ENCODE measurements at regions not wholly inside any gene's neighbourhood (a gene's known extent, or its start where the extent isn't known, plus 50 kb on each side); places are given as distances from the start of the nearest gene placed in this dataset.
A peak's percentile ranks its signal among the peaks of the same experiment; 100 is the strongest.

DNA sequence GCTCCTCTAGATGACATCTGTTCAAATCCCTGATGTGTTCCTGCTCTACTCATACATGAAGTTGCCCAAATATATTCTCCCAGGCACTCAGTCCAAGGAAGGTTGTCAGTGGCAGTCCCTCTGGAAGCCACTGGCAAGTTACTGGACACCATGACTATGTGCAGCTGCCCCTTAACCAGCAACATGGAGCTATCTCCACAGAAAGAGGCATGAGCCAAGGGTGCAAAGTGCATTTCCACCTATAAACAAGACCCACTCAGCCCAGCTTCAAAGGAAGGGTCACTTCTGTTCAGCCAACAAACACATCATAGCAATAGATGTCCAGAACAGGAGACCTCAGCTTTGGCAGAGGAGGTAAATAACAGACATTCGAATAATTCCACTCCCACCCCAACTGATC, 217.6 kb upstream of the PMEPA1 start:
- no peak overlapping the region for H3K27ac ChIP-seq (ENCODE audit: poor library complexity, severe bottlenecking)
- H3K36me3 ChIP-seq (ENCODE audit: low read depth): no peaks in the 10 kb centered on the region
- TF ChIP-seq, protein P1, sequence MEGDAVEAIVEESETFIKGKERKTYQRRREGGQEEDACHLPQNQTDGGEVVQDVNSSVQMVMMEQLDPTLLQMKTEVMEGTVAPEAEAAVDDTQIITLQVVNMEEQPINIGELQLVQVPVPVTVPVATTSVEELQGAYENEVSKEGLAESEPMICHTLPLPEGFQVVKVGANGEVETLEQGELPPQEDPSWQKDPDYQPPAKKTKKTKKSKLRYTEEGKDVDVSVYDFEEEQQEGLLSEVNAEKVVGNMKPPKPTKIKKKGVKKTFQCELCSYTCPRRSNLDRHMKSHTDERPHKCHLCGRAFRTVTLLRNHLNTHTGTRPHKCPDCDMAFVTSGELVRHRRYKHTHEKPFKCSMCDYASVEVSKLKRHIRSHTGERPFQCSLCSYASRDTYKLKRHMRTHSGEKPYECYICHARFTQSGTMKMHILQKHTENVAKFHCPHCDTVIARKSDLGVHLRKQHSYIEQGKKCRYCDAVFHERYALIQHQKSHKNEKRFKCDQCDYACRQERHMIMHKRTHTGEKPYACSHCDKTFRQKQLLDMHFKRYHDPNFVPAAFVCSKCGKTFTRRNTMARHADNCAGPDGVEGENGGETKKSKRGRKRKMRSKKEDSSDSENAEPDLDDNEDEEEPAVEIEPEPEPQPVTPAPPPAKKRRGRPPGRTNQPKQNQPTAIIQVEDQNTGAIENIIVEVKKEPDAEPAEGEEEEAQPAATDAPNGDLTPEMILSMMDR (IDR thresholded peaks at IDR 0.05; ENCODE audit: poor library complexity, severe bottlenecking): no peak
- H3K27me3 ChIP-seq (ENCODE audit: insufficient read depth, poor library complexity, severe bottlenecking): no peaks in the 10 kb centered on the region
- DNase-seq (ENCODE audit: low spot score) (no peak), ATAC-seq (ENCODE audit: low read depth) (no peak)
- no peaks in the 10 kb centered on the region for H3K4me1 ChIP-seq (ENCODE audit: insufficient read depth, poor library complexity, severe bottlenecking)
- H3K4me3 ChIP-seq (ENCODE audit: severe bottlenecking): no peak overlapping the region
- no peaks in the 10 kb centered on the region for H3K9me3 ChIP-seq (ENCODE audit: severe bottlenecking)

DNA sequence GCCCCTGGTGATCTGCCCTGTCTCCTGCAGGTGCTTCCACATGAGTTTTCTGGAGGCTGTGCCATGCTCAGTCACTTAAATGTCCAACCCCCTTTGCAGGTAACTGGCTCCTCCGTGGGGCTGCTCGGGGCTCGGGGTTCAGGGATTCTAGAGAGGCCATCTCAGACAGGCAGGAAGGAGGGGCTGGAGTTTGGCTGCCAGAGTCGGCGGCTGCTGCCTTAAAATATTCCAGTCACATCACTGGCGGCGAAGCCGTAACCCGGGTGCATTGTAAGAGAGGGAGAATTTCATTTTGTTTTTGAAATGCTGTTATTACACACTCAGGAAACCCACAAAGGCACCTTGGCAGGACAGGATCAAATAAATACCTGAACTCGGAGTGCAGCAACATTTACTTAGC, 212.9 kb upstream of the PMEPA1 start:
- Histone ChIP-seq H3K27ac (ENCODE audit: poor library complexity, severe bottlenecking) (no peak overlapping the region), H3K9me3 (ENCODE audit: severe bottlenecking) (no peaks in the 10 kb centered on the region), H3K27me3 (ENCODE audit: insufficient read depth, poor library complexity, severe bottlenecking) (no peaks in the 10 kb centered on the region), H3K4me3 (ENCODE audit: severe bottlenecking) (no peak overlapping the region), H3K36me3 (ENCODE audit: low read depth) (no peaks in the 10 kb centered on the region), H3K4me1 (ENCODE audit: insufficient read depth, poor library complexity, severe bottlenecking) (no peaks in the 10 kb centered on the region)
- DNase-seq (ENCODE audit: low spot score): no peak
- TF ChIP-seq, protein P1 (IDR thresholded peaks at IDR 0.05; ENCODE audit: poor library complexity, severe bottlenecking): no peak
- ATAC-seq (ENCODE audit: low read depth): no peak

DNA sequence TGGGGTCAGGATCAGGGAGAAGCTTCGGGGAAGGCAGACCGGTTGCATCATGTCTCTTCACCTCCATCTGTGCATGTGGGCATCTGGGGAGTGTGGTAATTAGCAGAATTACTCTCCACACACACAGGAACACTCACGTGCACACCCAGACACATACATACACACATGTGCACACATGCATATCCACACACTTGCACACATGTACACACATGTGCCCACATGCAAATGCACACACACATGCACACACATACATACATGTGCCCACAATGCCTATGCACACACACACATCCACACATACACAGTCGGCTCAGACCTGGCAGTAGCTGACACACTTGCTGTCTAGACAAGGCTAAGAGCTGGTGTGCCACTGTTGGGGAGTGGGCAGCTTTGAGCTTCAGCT, 212.3 kb upstream of the PMEPA1 start:
- no peak for DNase-seq (ENCODE audit: low spot score)
- H3K36me3 ChIP-seq (ENCODE audit: low read depth): no peaks in the 10 kb centered on the region
- H3K4me3 ChIP-seq (ENCODE audit: severe bottlenecking): no peak overlapping the region
- H3K9me3 ChIP-seq (ENCODE audit: severe bottlenecking): no peaks in the 10 kb centered on the region
- no peaks in the 10 kb centered on the region for H3K4me1 ChIP-seq (ENCODE audit: insufficient read depth, poor library complexity, severe bottlenecking)
- no peaks in the 10 kb centered on the region for H3K27me3 ChIP-seq (ENCODE audit: insufficient read depth, poor library complexity, severe bottlenecking)
- TF ChIP-seq, protein P1 (IDR thresholded peaks at IDR 0.05; ENCODE audit: poor library complexity, severe bottlenecking): no peak
- H3K27ac ChIP-seq (ENCODE audit: poor library complexity, severe bottlenecking): no peak overlapping the region
- no peak for ATAC-seq (ENCODE audit: low read depth)

DNA sequence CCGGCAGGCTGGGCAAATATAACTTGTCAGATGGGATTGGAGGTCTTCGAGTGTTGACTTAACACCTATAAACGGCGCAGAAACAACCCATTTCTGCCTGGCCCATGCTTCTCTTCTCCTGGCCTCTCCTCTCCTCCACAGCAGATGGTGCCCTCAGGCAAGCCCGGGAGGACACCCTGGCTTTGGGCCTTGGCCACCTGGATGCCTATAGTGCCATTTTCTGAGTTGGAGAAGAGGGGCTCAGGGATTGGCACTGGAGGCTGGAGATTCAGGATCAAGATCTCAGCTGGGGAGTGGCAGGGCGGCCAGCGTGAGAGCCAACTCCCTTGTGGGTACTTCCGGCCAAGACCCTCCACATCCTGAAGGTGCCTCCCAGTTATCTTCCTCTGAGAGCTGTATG, 211.9 kb upstream of the PMEPA1 start:
- no peaks in the 10 kb centered on the region for H3K36me3 ChIP-seq (ENCODE audit: low read depth)
- H3K27me3 ChIP-seq (ENCODE audit: insufficient read depth, poor library complexity, severe bottlenecking): no peaks in the 10 kb centered on the region
- TF ChIP-seq, protein P1 (IDR thresholded peaks at IDR 0.05; ENCODE audit: poor library complexity, severe bottlenecking): no peak
- no peak for ATAC-seq (ENCODE audit: low read depth)
- H3K27ac ChIP-seq (ENCODE audit: poor library complexity, severe bottlenecking): no peak overlapping the region
- H3K4me1 ChIP-seq (ENCODE audit: insufficient read depth, poor library complexity, severe bottlenecking): no peaks in the 10 kb centered on the region
- no peak overlapping the region for H3K4me3 ChIP-seq (ENCODE audit: severe bottlenecking)
- DNase-seq (ENCODE audit: low spot score): no peak
- H3K9me3 ChIP-seq (ENCODE audit: severe bottlenecking): no peaks in the 10 kb centered on the region

DNA sequence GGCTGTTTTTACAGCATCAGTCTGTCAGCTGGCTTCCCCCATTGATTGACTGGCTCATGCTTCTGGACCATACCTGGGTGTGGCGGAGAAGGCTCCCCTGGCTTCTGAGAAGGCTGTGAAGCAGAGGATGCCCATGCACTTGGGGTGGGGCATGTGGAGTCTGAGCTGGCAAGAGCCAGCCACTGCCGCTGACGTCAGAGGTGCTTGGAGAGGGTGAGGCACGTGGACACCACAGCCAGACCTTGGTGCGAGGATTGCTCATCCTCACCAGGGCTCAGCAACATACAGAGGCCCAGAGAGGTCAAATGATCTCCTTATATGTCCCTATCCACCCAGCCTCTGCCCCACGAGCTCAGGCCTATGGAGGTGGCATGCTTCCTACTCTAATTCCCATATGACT, 211.2 kb upstream of the PMEPA1 start:
- H3K4me3 ChIP-seq (ENCODE audit: severe bottlenecking): no peak overlapping the region
- TF ChIP-seq, protein P1 (IDR thresholded peaks at IDR 0.05; ENCODE audit: poor library complexity, severe bottlenecking): no peak
- ATAC-seq (ENCODE audit: low read depth) (peak; percentile 26; the same call in 1 of the 3 replicates), DNase-seq (ENCODE audit: low spot score) (no peak)
- H3K27me3 ChIP-seq (ENCODE audit: insufficient read depth, poor library complexity, severe bottlenecking): no peaks in the 10 kb centered on the region
- H3K27ac ChIP-seq (ENCODE audit: poor library complexity, severe bottlenecking): no peak overlapping the region
- H3K36me3 ChIP-seq (ENCODE audit: low read depth): no peaks in the 10 kb centered on the region
- H3K9me3 ChIP-seq (ENCODE audit: severe bottlenecking): no peaks in the 10 kb centered on the region
- no peaks in the 10 kb centered on the region for H3K4me1 ChIP-seq (ENCODE audit: insufficient read depth, poor library complexity, severe bottlenecking)

Measured in RWPE2 (cell line).